ENCODE measurements at regions not wholly inside any gene's neighbourhood (a gene's known extent, or its start where the extent isn't known, plus 50 kb on each side); places are given as distances from the start of the nearest gene placed in this dataset.

DNA sequence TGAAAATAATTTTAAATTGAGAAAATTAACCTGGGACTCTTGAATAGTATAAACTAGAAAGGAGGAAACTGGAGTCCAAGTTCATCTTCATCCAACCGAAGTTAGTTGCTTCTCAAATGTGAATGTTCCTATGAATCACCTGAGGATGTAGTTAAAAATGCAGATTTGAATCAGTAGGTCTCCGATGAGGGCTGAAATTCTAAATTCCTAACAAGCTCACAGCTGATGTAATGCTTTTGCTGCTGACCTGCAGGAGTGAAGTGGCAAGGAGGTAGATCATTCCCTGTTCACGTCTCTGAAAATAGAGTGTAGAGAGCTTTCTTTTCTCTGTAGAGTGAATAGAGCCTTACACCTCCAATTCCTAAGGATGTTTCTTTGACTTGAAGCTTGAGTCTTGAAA, 685.5 kb downstream of the CPS1 start:
- DNase-seq, result no peak

DNA sequence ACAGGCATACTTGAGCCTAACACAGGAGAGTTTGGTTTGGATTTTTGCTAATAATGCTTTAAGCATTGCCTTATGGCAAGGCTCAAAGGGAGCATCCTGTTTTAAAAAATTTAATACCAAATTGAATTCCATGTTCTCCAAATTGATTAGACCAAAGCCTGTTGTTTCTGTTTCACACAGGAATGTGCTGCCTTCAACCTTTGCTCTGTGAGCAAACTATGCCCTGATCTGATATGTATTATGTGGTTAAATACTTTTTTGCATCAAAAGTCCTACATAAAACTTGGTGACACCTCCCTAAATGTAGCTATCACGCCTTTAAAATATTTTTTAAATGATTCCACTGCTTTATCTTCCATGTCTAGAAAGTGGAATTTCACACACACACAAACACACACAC, 691.4 kb downstream of the CPS1 start:
- no peak for DNase-seq

- no peak for DNase-seq
Measured at GRCh38 chr2:211248841-211249240, 692.4 kb downstream of the CPS1 start.

DNA sequence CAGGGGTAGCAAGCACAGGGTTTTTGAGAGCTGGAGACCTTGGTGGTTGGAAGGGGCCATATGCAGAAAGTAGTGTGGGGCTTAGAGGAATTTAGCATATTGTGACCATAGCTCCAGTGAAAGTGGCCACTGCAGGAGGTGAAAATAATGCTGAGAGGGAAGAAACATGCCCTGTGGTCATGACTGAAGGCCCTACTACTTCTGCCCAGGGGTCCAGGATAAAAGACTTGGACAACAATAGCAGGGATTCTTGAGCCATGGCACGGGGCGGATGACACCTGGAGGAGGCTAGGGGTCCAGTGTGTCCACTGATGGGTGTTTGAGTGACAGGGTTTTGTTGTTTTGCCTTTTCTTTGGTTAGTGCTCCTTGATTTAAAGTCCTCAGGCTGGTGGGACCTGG, 694.6 kb downstream of the CPS1 start:
- no peak for DNase-seq

- DNase-seq, result no peak
Measured at GRCh38 chr2:211258646-211259335, 702.4 kb downstream of the CPS1 start.

DNA sequence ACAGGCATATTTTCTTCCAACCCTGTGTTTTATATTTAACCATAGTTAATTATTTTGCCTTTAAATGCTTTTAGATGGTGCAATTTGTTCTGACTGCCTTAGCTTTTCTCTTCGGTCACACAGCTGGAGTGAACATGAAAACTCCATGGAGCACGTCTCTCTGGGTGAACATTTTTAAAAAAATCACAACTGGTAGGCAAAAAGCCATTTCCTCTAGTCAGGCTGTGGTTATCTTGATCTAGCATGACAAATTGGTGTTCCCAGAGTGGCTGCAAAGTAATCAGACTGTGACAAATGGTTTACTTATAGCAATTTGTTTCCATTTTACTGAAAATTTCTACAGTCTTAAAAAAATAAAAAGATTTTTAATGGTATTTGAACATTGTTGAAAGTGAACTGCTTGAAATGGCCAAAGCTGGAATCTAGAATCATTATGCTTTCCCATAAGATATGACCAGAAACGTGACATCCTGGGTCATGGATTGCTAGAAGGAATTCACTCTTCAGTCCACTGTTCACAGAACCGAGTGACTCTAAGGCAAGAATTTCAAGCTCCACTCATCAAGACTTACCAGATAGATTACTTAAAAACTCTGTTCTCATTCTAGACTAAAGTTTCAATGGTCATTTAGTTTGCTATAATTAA, 703.6 kb downstream of the CPS1 start:
- DNase-seq, result no peak

GRCh38 chr2:211270257-211270656, 713.9 kb downstream of the CPS1 start:
- no peak for DNase-seq

- DNase-seq, result no peak
Measured at GRCh38 chr2:211281430-211282073, 725.2 kb downstream of the CPS1 start.

DNA sequence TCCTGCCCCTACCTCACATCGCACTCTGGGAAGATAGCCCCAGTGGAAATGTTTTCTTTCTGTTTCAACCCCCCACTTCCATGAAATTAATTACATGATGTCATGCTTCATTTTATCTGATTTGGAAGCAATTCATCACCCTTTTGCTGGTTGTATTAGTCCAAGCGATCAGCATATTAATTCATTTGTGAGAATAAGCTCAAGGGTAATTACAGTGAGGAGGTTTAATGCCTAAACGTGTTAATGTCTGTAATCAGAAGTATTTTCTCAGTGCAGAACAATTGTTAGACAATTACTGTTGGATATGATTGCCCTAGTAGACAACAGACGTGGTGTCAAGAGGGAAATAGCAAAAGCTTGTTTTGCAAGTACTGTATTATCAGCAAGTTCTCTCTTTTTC, 746.3 kb downstream of the CPS1 start:
- no peak for DNase-seq

GRCh38 chr2:211306929-211307328, 750.5 kb downstream of the CPS1 start:
- DNase-seq, result no peak
